GM12878 (cell line): ENCODE measurements at regions not wholly inside any gene's neighbourhood (a gene's known extent, or its start where the extent isn't known, plus 50 kb on each side); places are given as distances from the start of the nearest gene placed in this dataset.

Source experiments
- ATAC-seq: fragments of 200-7000 bp; cut with Tn5 transposase; 3 replicates; pipeline ENCODE4 v1.9.1; 2020; ENCODE audit warnings: mild to moderate bottlenecking, moderate library complexity
- BruUV-seq: library from RNA; stranded (reverse); fragments of 400-500 nt; replicated peaks from 2 replicates; lab custom pipeline; 2021; lab: Mats Ljungman, UMichigan
- CTCF ChIA-PET: fragments of 300-600 bp; sonication (Branson Sonifier 250); formaldehyde crosslinking; extraction: SDS; loops from one replicate; lab custom pipeline; 2021; ENCODE audit warnings: inconsistent platforms; lab: Yijun Ruan, JAX
- POLR2A ChIA-PET: fragments of 350-600 bp; formaldehyde crosslinking; extraction: SDS; loops from one replicate; lab custom pipeline; 2021; ENCODE audit warnings: inconsistent platforms; lab: Charles Lee
- RAD21 ChIA-PET: fragments of 300-600 bp; sonication (Branson Sonifier 250); formaldehyde crosslinking; loops from one replicate; lab custom pipeline; 2023; ENCODE audit warnings: antibody characterized with exemption; ENCODE audit not compliant: unreplicated experiment; lab: Charles Lee
- SMC1A ChIA-PET: fragments of 300-600 bp; sonication (Branson Sonifier 250); formaldehyde crosslinking; loops from one replicate; lab custom pipeline; 2023; ENCODE audit not compliant: unreplicated experiment, uncharacterized antibody; lab: Charles Lee
- DNase-seq: peaks from one replicate; pipeline ENCODE4 v3.0.0-alpha.2; 2011; ENCODE audit warnings: low read depth, low spot score
- FAIRE-seq: peaks from 3 replicates; lab custom pipeline; 2011; peaks lifted over from hg19 to GRCh38; lab: Jason Lieb, UNC
- H2AFZ ChIP-seq: 2 replicates; pipeline ENCODE4 v1.6.0; 2011; ENCODE audit warnings: low read depth, low read length, control low read depth; ENCODE audit not compliant: control insufficient read depth
- H3K27ac ChIP-seq: 2 replicates; pipeline ENCODE4 v1.5.1; 2011; ENCODE audit warnings: control low read depth; ENCODE audit not compliant: control insufficient read depth, insufficient read depth
- H3K27me3 ChIP-seq, 2 experiments: replicated peaks in 1 of 2; 2 replicates each; pipeline versions ENCODE4 v1.6.0 to v1.6.1; 2011; ENCODE audit warnings: low read length in 1 of 2; ENCODE audit not compliant: control insufficient read depth in 2 of 2, insufficient read depth in 2 of 2
- H3K36me3 ChIP-seq, 2 experiments: 2 replicates each; pipeline ENCODE4 v1.5.1; 2011; ENCODE audit warnings: low read length in 1 of 2; ENCODE audit not compliant: control insufficient read depth in 2 of 2, insufficient read depth in 2 of 2
- H3K4me1 ChIP-seq: 2 replicates; pipeline ENCODE4 v1.6.1; 2011; ENCODE audit warnings: mild to moderate bottlenecking, low read length, moderate library complexity, mixed read lengths; ENCODE audit not compliant: control insufficient read depth, insufficient read depth
- H3K4me2 ChIP-seq: 2 replicates; pipeline ENCODE4 v1.6.0; 2011; ENCODE audit warnings: control low read depth; ENCODE audit not compliant: control insufficient read depth, insufficient read depth
- H3K4me3 ChIP-seq: fragments of 200-600 bp; sonication (generic); 2 replicates; pipeline ENCODE4 v1.5.1; 2016
- H3K79me2 ChIP-seq: 2 replicates; pipeline ENCODE4 v1.6.0; 2011; ENCODE audit warnings: low read length; ENCODE audit not compliant: control insufficient read depth, insufficient read depth
- H3K9ac ChIP-seq: 2 replicates; pipeline ENCODE4 v1.8.0; 2011; ENCODE audit warnings: low read length, control low read depth, mixed read lengths; ENCODE audit not compliant: control insufficient read depth, insufficient read depth
- H3K9me3 ChIP-seq: replicated peaks from 3 replicates; pipeline ENCODE4 v1.5.1; 2011; ENCODE audit warnings: mild to moderate bottlenecking, low read length; ENCODE audit not compliant: control insufficient read depth, insufficient read depth
- H4K20me1 ChIP-seq: 2 replicates; pipeline ENCODE4 v1.6.0; 2011; ENCODE audit not compliant: control insufficient read depth, insufficient read depth
- ATF2 ChIP-seq: IDR thresholded peaks from 2 replicates; pipeline ENCODE4 v1.6.1; 2012; ENCODE audit warnings: low read length, inconsistent platforms
- EGR1 ChIP-seq, 2 experiments: IDR thresholded peaks; 1 replicate in 1 of 2; 2 replicates in 1 of 2; pipeline ENCODE4 v1.6.1; 2011 to 2012; ENCODE audit warnings: low read depth in 2 of 2, low read length in 2 of 2, borderline replicate concordance in 1 of 2, mild to moderate bottlenecking in 1 of 2, moderate library complexity in 1 of 2
- IRF3 ChIP-seq: fragments of 450-650 bp; IDR thresholded peaks from 2 replicates; pipeline ENCODE4 v1.6.1; 2014; ENCODE audit warnings: mild to moderate bottlenecking
- KDM1A ChIP-seq: fragments of 200-600 bp; sonication (generic); IDR thresholded peaks from 2 replicates; pipeline ENCODE4 v1.6.1; 2016; ENCODE audit warnings: borderline replicate concordance
- MEF2A ChIP-seq: IDR thresholded peaks from 2 replicates; pipeline ENCODE4 v1.6.1; 2011; ENCODE audit warnings: low read depth, mild to moderate bottlenecking, low read length, moderate library complexity; ENCODE audit not compliant: insufficient read depth
- MEF2B ChIP-seq: fragments of 450-650 bp; IDR thresholded peaks from 2 replicates; pipeline ENCODE4 v1.6.1; 2018; ENCODE audit warnings: mild to moderate bottlenecking, moderate library complexity; ENCODE audit not compliant: partially characterized antibody, poor library complexity, severe bottlenecking
- NFYA ChIP-seq: IDR thresholded peaks from 2 replicates; pipeline ENCODE4 v1.6.1; 2011; ENCODE audit warnings: low read depth, mild to moderate bottlenecking, low read length, improper control_type of control experiment, borderline replicate concordance
- NRF1 ChIP-seq: conservative IDR thresholded peaks from 2 replicates; pipeline ENCODE4 v1.6.1; 2011; ENCODE audit warnings: mild to moderate bottlenecking, low read depth, low read length, improper control_type of control experiment
- SKIL ChIP-seq: fragments of 450-650 bp; IDR thresholded peaks from 2 replicates; pipeline ENCODE4 v1.6.1; 2017; ENCODE audit warnings: mild to moderate bottlenecking, low read depth, inconsistent platforms; ENCODE audit not compliant: poor library complexity, severe bottlenecking
- SP1 ChIP-seq: IDR thresholded peaks from one replicate; pipeline ENCODE4 v1.6.1; 2011; ENCODE audit warnings: low read depth, low read length
- SUZ12 ChIP-seq: fragments of 200-600 bp; sonication (generic); IDR thresholded peaks from one replicate; pipeline ENCODE4 v1.6.1; 2018; ENCODE audit warnings: antibody characterized with exemption, mild to moderate bottlenecking; ENCODE audit not compliant: unreplicated experiment
- ZBTB33 ChIP-seq: fragments of 450-650 bp; IDR thresholded peaks from 2 replicates; pipeline ENCODE4 v1.6.1; 2017; ENCODE audit warnings: mild to moderate bottlenecking
- ZBTB4 ChIP-seq: fragments of 450-650 bp; formaldehyde crosslinking; IDR thresholded peaks from 2 replicates; pipeline ENCODE4 v1.4.0; 2022; ENCODE audit warnings: mild to moderate bottlenecking, moderate library complexity
- WGBS: methylation state at CpG from one replicate; pipeline ENCODE4 v1.1.6; 2016; ENCODE audit warnings: low lambda C conversion rate; ENCODE audit not compliant: insufficient replicate concordance, insufficient coverage; ENCODE audit errors: missing lambda C conversion rate; 5-methylcytosine and 5-hydroxymethylcytosine counted together
- in situ Hi-C: fragments of 300-500 bp; cut with MboI; formaldehyde crosslinking; loops from 9 replicates; pipeline ENCODE4 v1.14.3; 2018; ENCODE audit warnings: mixed read lengths
- intact Hi-C: fragments of 100-400 bp; cut with micrococcal nuclease; formaldehyde crosslinking; loops from one replicate; pipeline ENCODE4 v1.14.2; 2022; ENCODE audit not compliant: unreplicated experiment

GRCh38 chr10:28147706-28148105 lies 148.8 kb upstream of the ODAD2 start (continued):
- no peak for TF ChIP-seq SKIL
- TF ChIP-seq NRF1 = no peak
- no peak for TF ChIP-seq SP1

- CTCF ChIA-PET = no interaction called here
- no peak overlapping the region for H3K4me2 ChIP-seq
- intact Hi-C loops = no loop called here
- TF ChIP-seq SUZ12 (no peak), KDM1A (no peak), NFYA (no peak), ATF2 (no peak), ZBTB33 (no peak), IRF3 (no peak), ZBTB4 (CRISPR knock-in tag) (no peak), EGR1 (IDR thresholded peaks at IDR 0.05; ENCODE audit: borderline replicate concordance in 1 of 2, low read depth in 2 of 2, low read length in 2 of 2) (no peak), MEF2A (no peak), MEF2B (no peak)
Observed at GRCh38 chr10:28139138-28139537, 140.3 kb upstream of the ODAD2 start.

More at GRCh38 chr10:28139138-28139537, 140.3 kb upstream of the ODAD2 start:
- no TSS peak for BruUV-seq
- Histone ChIP-seq H3K4me1 (no peaks in the 10 kb centered on the region), H3K9me3 (no peaks in the 10 kb centered on the region), H3K27ac (no peak overlapping the region), H3K27me3 (no peaks in the 10 kb centered on the region), H3K79me2 (no peaks in the 10 kb centered on the region), H4K20me1 (no peaks in the 10 kb centered on the region), H3K9ac (no peak overlapping the region), H3K36me3 (no peaks in the 10 kb centered on the region), H2AFZ (no peak overlapping the region), H3K4me3 (no peak overlapping the region)
- ATAC-seq (no peak), DNase-seq (no peak), FAIRE-seq (no peak)
- ChIA-PET POLR2A (no interaction called here), SMC1A (interaction anchor here (0.6 kb wide), 1 partner anchor 482 kb away, joined by 3 read pairs; no protein-coding TSS in a partner anchor), RAD21 (no interaction called here)
- in situ Hi-C loops = no loop called here
- 25% methylated on average over 2 of the region's 2 CpGs for WGBS
